Cardiac muscle cell (in vitro differentiated cells and primary cell): ENCODE measurements at regions not wholly inside any gene's neighbourhood (a gene's known extent, or its start where the extent isn't known, plus 50 kb on each side); places are given as distances from the start of the nearest gene placed in this dataset.

Experiments
- DNase-seq, 2 donors: peaks; one replicate each; pipeline versions ENCODE4 v3.0.0 to v3.0.0-alpha.2; 2010 to 2017; ENCODE audit warnings: low read depth in 1 of 2, low spot score in 1 of 2
- H3K27ac ChIP-seq: fragments of 200-600 bp; sonication (generic); 2 replicates; pipeline ENCODE4 v1.5.1; 2016
- H3K27me3 ChIP-seq: fragments of 200-600 bp; sonication (generic); 2 replicates; pipeline ENCODE4 v1.6.0; 2016; ENCODE audit warnings: control low read depth
- H3K36me3 ChIP-seq: fragments of 200-600 bp; sonication (generic); 2 replicates; pipeline ENCODE4 v1.5.1; 2016; ENCODE audit warnings: control low read depth
- H3K4me1 ChIP-seq: fragments of 200-600 bp; sonication (generic); 2 replicates; pipeline ENCODE4 v1.8.1; 2017; ENCODE audit warnings: low read depth, mild to moderate bottlenecking, mixed run types
- H3K4me3 ChIP-seq: fragments of 200-600 bp; sonication (generic); 2 replicates; pipeline ENCODE4 v1.5.1; 2016; ENCODE audit warnings: mild to moderate bottlenecking
- H3K9me3 ChIP-seq: fragments of 200-600 bp; sonication (generic); 2 replicates; pipeline ENCODE4 v1.5.1; 2017; ENCODE audit warnings: low read depth, mild to moderate bottlenecking, control low read depth
- CTCF ChIP-seq: IDR thresholded peaks from 2 replicates; pipeline ENCODE4 v1.5.1; 2012; ENCODE audit warnings: low read depth, mild to moderate bottlenecking, low read length

GRCh38 chr2:129778584-129778877 lies 200.9 kb upstream of the RAB6C start:
- TF ChIP-seq CTCF, result no peak
- Histone ChIP-seq H3K4me1 (peaks cover 3% of the 10 kb centered on the region), H3K4me3 (no peak overlapping the region), H3K27ac (no peak overlapping the region), H3K9me3 (no peaks in the 10 kb centered on the region), H3K36me3 (no peaks in the 10 kb centered on the region), H3K27me3 (no peaks in the 10 kb centered on the region)
- no peak for DNase-seq

GRCh38 chr2:129779783-129780182 lies 199.7 kb upstream of the RAB6C start:
- no peak for DNase-seq
- no peaks in the 10 kb centered on the region for H3K9me3 ChIP-seq
- no peak overlapping the region for H3K27ac ChIP-seq
- no peaks in the 10 kb centered on the region for H3K27me3 ChIP-seq
- no peaks in the 10 kb centered on the region for H3K36me3 ChIP-seq
- no peak overlapping the region for H3K4me3 ChIP-seq
- peaks cover 3% of the 10 kb centered on the region for H3K4me1 ChIP-seq
- no peak for TF ChIP-seq CTCF

- TF ChIP-seq CTCF, result no peak
- no peak overlapping the region for H3K4me3 ChIP-seq
- no peak for DNase-seq
- peaks cover 3% of the 10 kb centered on the region for H3K4me1 ChIP-seq
- H3K27ac ChIP-seq, result no peak overlapping the region
- no peaks in the 10 kb centered on the region for H3K36me3 ChIP-seq
- no peaks in the 10 kb centered on the region for H3K27me3 ChIP-seq
- no peaks in the 10 kb centered on the region for H3K9me3 ChIP-seq
These were observed 198.9 kb upstream of the RAB6C start for GRCh38 chr2:129780316-129781270.

- H3K4me3 ChIP-seq, result no peak overlapping the region
- peaks cover 3% of the 10 kb centered on the region for H3K4me1 ChIP-seq
- H3K9me3 ChIP-seq, result no peaks in the 10 kb centered on the region
- no peak for DNase-seq
- no peaks in the 10 kb centered on the region for H3K36me3 ChIP-seq
- H3K27ac ChIP-seq, result no peak overlapping the region
- H3K27me3 ChIP-seq, result no peaks in the 10 kb centered on the region
- TF ChIP-seq CTCF, result no peak
These were observed 197.5 kb upstream of the RAB6C start for GRCh38 chr2:129781749-129782632.

- Histone ChIP-seq H3K27me3 (no peaks in the 10 kb centered on the region), H3K4me3 (no peak overlapping the region), H3K27ac (no peak overlapping the region), H3K36me3 (no peaks in the 10 kb centered on the region), H3K4me1 (peaks cover 3% of the 10 kb centered on the region), H3K9me3 (no peaks in the 10 kb centered on the region)
- TF ChIP-seq CTCF, result no peak
- DNase-seq, result no peak
These were observed 196.9 kb upstream of the RAB6C start for GRCh38 chr2:129782633-129782990.
